Stomach (tissue), 8 donors: ENCODE measurements at regions not wholly inside any gene's neighbourhood (a gene's known extent, or its start where the extent isn't known, plus 50 kb on each side); places are given as distances from the start of the nearest gene placed in this dataset.

Source experiments
- DNase-seq, 2 donors: peaks; one replicate each; pipeline versions ENCODE4 v3.0.0 to v3.0.0-alpha.2; 2013 to 2019
- H3K27ac ChIP-seq, 5 donors: fragments of 200-600 bp in 4 of 5; sonication (generic) in 4 of 5; one replicate each; pipeline ENCODE4 v1.5.1; 2013 to 2019; ENCODE audit warnings: mild to moderate bottlenecking in 1 of 5, moderate library complexity in 1 of 5
- H3K27me3 ChIP-seq, 3 donors: fragments of 200-600 bp; sonication (generic); one replicate each; pipeline ENCODE4 v1.5.1; 2017 to 2019; ENCODE audit warnings: mixed run types in 1 of 3
- H3K36me3 ChIP-seq, 4 donors: fragments of 200-600 bp; sonication (generic); 1 replicate in 3 of 4; 2 replicates in 1 of 4; pipeline ENCODE4 v1.5.1; 2016 to 2019
- H3K4me1 ChIP-seq, 4 donors: fragments of 200-600 bp; sonication (generic); one replicate each; pipeline ENCODE4 v1.5.1; 2016 to 2019
- H3K4me3 ChIP-seq, 4 donors: fragments of 200-600 bp; sonication (generic) in 3 of 4; one replicate each; pipeline ENCODE4 v1.5.1; 2016 to 2019; ENCODE audit warnings: mild to moderate bottlenecking in 1 of 4
- H3K9me3 ChIP-seq, 4 donors: fragments of 200-600 bp; sonication (generic); one replicate each; pipeline ENCODE4 v1.5.1; 2016 to 2019
- EP300 ChIP-seq: sonication (generic); formaldehyde crosslinking; IDR thresholded peaks from one replicate; pipeline ENCODE4 v1.6.1; 2017; ENCODE audit warnings: antibody characterized with exemption
- POLR2A ChIP-seq, 4 donors: fragments of 450-650 bp; IDR thresholded peaks; one replicate each; pipeline ENCODE4 v1.6.1; 2016; ENCODE audit warnings: antibody characterized with exemption in 4 of 4, control low read depth in 2 of 4, mild to moderate bottlenecking in 1 of 4, moderate library complexity in 1 of 4
- POLR2AphosphoS5 ChIP-seq, 3 donors: sonication (generic); formaldehyde crosslinking; IDR thresholded peaks; one replicate each; pipeline ENCODE4 v1.6.1; 2016; ENCODE audit warnings: antibody characterized with exemption in 3 of 3
- WGBS, 5 donors: extraction: QIAGEN DNeasy Blood & Tissue Kit in 3 of 5; methylation state at CpG; one replicate each; pipeline versions ENCODE4 v1.1.5 to v1.1.7; 2013 to 2018; 5-methylcytosine and 5-hydroxymethylcytosine counted together
- intact Hi-C: fragments of 100-400 bp; cut with DNase I; formaldehyde crosslinking; loops from one replicate; pipeline ENCODE4 v1.15.1; 2023; ENCODE audit warnings: low total_unique reads
- TF ChIP-seq, protein P1 (sequence below), 7 experiments: fragments of 450-650 bp in 4 of 7; fragments of 200-600 bp in 3 of 7; sonication (generic) in 3 of 7; IDR thresholded peaks; one replicate each; pipeline ENCODE4 v1.5.1; 2016 to 2019; ENCODE audit warnings: antibody characterized with exemption in 7 of 7, control low read depth in 2 of 7, mild to moderate bottlenecking in 1 of 7
- donor health status: healthy with polysubstance abuse.
- donor health status: Bipolar disorder and iron deficiency.
- donor health status: healthy.

DNA sequence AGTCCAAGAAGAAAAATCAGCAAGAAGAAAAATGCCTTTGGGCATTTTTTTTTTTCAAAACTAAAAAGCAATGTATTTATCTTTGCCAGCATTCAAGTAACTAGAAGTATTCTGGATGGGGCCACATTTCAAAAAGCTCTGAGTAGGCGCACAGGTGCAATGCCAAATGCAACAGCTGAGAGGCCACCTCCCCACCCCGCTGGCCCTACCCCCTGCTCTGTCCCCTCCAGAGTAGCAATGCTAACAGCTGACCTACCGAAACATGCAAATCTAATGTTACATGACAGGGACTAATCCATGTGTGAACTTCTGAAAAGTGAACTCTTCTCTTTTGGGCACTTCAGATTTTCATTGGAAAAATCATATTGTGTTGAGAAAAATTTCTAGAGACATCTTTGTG, 153.7 kb upstream of the SLC38A2 start:
- no peak overlapping the region for H3K27ac ChIP-seq
- TF ChIP-seq, protein P1, sequence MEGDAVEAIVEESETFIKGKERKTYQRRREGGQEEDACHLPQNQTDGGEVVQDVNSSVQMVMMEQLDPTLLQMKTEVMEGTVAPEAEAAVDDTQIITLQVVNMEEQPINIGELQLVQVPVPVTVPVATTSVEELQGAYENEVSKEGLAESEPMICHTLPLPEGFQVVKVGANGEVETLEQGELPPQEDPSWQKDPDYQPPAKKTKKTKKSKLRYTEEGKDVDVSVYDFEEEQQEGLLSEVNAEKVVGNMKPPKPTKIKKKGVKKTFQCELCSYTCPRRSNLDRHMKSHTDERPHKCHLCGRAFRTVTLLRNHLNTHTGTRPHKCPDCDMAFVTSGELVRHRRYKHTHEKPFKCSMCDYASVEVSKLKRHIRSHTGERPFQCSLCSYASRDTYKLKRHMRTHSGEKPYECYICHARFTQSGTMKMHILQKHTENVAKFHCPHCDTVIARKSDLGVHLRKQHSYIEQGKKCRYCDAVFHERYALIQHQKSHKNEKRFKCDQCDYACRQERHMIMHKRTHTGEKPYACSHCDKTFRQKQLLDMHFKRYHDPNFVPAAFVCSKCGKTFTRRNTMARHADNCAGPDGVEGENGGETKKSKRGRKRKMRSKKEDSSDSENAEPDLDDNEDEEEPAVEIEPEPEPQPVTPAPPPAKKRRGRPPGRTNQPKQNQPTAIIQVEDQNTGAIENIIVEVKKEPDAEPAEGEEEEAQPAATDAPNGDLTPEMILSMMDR (IDR thresholded peaks at IDR 0.05) = no peak
- TF ChIP-seq POLR2AphosphoS5 (IDR thresholded peaks at IDR 0.05) = no peak
- TF ChIP-seq EP300 = no peak
- TF ChIP-seq POLR2A (IDR thresholded peaks at IDR 0.05) = no peak
- H3K27me3 ChIP-seq = no peaks in the 10 kb centered on the region
- H3K9me3 ChIP-seq = peaks cover 0 to 3% (median 0%) of the 10 kb centered on the region in 4 donors
- peaks cover 9 to 30% (median 22%) of the 10 kb centered on the region in 4 donors for H3K4me1 ChIP-seq
- no peak overlapping the region for H3K4me3 ChIP-seq
- WGBS, 5 donors = 64 to 97% (median 82%) methylated on average over 3 of the region's 3 CpGs
- no peak for DNase-seq
- intact Hi-C loops = no loop called here
- H3K36me3 ChIP-seq = no peaks in the 10 kb centered on the region

DNA sequence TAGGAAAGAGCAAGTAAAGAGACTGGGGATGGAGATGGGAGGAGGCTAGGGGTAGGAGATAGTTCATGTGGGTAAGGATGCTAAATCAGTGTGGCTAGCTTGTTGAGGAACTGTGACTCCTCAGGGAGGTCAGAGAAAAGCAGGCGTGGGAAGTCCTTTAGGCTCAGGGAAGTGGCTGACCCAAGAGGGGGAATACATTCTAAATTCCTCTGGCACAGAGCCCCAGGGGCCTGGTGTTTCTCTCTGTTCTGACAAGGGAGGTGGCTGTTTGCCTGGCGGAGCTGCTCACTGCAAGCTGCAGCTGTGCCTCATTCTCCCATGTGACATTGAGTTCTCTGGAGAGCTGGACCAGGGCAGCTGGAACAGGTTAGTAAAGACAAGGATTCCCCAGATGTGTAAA, 152.2 kb upstream of the SLC38A2 start:
- WGBS, 5 donors = 46 to 69% (median 51%) methylated on average over 2 of the region's 2 CpGs
- TF ChIP-seq EP300 (peak; percentile 8), POLR2AphosphoS5 (IDR thresholded peaks at IDR 0.05) (peak; percentile 51 to 82 (median 82)), POLR2A (IDR thresholded peaks at IDR 0.05) (no peak)
- TF ChIP-seq, protein P1 (IDR thresholded peaks at IDR 0.05) = no peak

DNA sequence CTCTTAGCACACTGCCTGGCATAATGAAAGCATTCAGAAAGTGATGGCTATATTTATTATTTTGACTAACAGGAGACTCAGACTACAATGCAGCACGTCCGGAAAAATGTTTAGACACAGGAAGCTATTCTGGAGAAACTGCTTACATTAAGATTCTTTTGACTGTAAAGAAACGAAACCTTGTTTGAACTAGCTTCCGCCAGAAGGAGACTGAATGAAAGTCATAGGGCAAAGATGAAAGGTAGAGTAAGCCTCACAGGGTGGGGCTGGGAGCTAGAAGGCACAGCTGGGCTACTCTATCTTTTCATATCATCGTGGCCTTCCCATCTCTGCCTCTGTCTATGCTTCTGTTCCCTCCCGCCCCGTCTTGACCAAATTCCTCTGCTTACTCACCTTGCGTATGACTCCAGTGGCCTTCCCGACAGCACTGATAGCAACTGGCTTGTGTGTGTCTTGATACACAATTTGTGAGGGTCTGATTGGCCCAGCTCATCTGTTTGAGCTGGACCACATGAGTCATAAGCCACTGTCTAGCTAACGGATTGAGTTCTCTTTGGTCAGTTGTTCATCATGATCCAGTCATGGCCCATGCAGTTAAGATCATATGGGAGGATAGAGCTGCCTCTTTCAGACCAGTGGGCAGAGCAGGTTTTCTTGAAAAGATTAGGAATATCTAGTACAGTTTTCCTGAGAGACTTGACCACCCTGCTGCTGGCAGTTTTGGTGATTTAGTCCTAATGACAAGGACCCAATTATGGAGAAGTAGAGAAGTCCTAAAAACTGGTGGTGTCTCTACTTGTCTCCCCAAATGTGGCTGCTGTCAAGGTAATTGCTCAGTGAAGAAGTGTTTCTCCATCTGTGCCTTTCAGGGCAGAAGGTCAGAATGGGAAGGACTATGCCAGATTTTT, 151.5 kb upstream of the SLC38A2 start:
- WGBS, 5 donors = 44 to 56% (median 50%) methylated on average over 10 of the region's 10 CpGs
- peak overlapping the region; percentile 14 to 78 (median 61) for H3K27ac ChIP-seq
- intact Hi-C loops = no loop called here

More for the DNA sequence above, 152.2 kb upstream of the SLC38A2 start:
- DNase-seq = peak; percentile 58 to 91
- Histone ChIP-seq H3K27ac (peak overlapping the region in 4 of 5 donors; percentile 52 to 78 (median 66)), H3K27me3 (no peaks in the 10 kb centered on the region), H3K4me3 (no peak overlapping the region), H3K4me1 (peaks cover 9 to 32% (median 23%) of the 10 kb centered on the region in 4 donors), H3K36me3 (no peaks in the 10 kb centered on the region), H3K9me3 (no peaks in the 10 kb centered on the region)
- intact Hi-C loops = no loop called here

DNA sequence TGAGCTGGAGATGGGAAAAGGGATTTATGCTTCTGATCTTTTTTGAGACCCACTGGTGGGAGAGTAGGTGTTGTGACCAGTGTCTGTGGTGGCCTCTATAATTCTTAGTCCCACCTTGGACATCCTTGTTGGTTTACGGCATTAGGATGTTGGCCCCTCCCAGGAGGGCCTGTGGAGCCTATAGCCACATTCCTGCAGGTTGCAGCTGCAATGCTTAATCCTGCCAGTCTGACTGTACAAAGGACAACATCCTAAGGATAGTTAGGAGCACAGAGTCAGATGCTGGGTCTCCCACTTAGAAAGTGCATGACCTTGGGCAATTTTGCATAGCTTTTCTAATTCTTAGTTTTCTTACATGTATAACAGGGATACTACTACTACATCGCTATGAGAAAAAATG, 150.9 kb upstream of the SLC38A2 start:
- 66 to 79% (median 73%) methylated on average over 2 of the region's 2 CpGs for WGBS, 5 donors
- Histone ChIP-seq H3K36me3 (no peaks in the 10 kb centered on the region), H3K27me3 (no peaks in the 10 kb centered on the region), H3K27ac (peak overlapping the region in 4 of 5 donors; percentile 52 to 78 (median 66)), H3K9me3 (no peaks in the 10 kb centered on the region), H3K4me3 (no peak overlapping the region), H3K4me1 (peaks cover 9 to 42% (median 28%) of the 10 kb centered on the region in 4 donors)
- DNase-seq = no peak
- intact Hi-C loops = no loop called here
- TF ChIP-seq, protein P1 (IDR thresholded peaks at IDR 0.05) = no peak

More for the DNA sequence above, 151.5 kb upstream of the SLC38A2 start:
- peak in 1 of 2 donors; percentile 70 for DNase-seq
- TF ChIP-seq EP300 = no peak
- no peak for TF ChIP-seq POLR2A (IDR thresholded peaks at IDR 0.05)
- TF ChIP-seq, protein P1 (IDR thresholded peaks at IDR 0.05) = no peak
- TF ChIP-seq POLR2AphosphoS5 (IDR thresholded peaks at IDR 0.05) = peak in 1 of 3 donors; percentile 63
- H3K27me3 ChIP-seq = no peaks in the 10 kb centered on the region
- H3K36me3 ChIP-seq = no peaks in the 10 kb centered on the region
- H3K4me3 ChIP-seq = no peak overlapping the region
- H3K9me3 ChIP-seq = no peaks in the 10 kb centered on the region
- H3K4me1 ChIP-seq = peaks cover 9 to 38% (median 25%) of the 10 kb centered on the region in 4 donors
